K562 (cell line): ENCODE measurements at regions not wholly inside any gene's neighbourhood (a gene's known extent, or its start where the extent isn't known, plus 50 kb on each side); places are given as distances from the start of the nearest gene placed in this dataset.

Experiments used
- ATAC-seq: fragments of 200-7000 bp; cut with Tn5 transposase; 3 replicates; pipeline ENCODE4 v1.9.1; 2020; ENCODE audit warnings: moderate library complexity
- BruUV-seq: library from RNA; stranded (reverse); fragments of 400-500 nt; replicated peaks from 2 replicates; lab custom pipeline; 2021; lab: Mats Ljungman, UMichigan
- CTCF ChIA-PET: fragments of 300-600 bp; formaldehyde crosslinking; extraction: SDS; loops from one replicate; lab custom pipeline; 2021; ENCODE audit warnings: low intra/inter-chr PET ratio; lab: Yijun Ruan, JAX
- POLR2A ChIA-PET: fragments of 300-600, 350-650 bp; sonication (Branson Sonifier 250); formaldehyde crosslinking; extraction: SDS; loops from one replicate; lab custom pipeline; 2021; ENCODE audit warnings: antibody characterized with exemption, inconsistent platforms; lab: Yijun Ruan, JAX
- DNase-seq, 4 experiments: peaks; one replicate each; pipeline versions ENCODE4 v3.0.0 to v3.0.0-alpha.2; 2011 to 2018; ENCODE audit warnings: low spot score in 3 of 4, mixed read lengths in 3 of 4; ENCODE audit errors: extremely low read depth in 1 of 4
- FAIRE-seq: peaks from 2 replicates; lab custom pipeline; 2011; peaks lifted over from hg19 to GRCh38; lab: Jason Lieb, UNC
- H2AFZ ChIP-seq: 2 replicates; pipeline ENCODE4 v1.6.0; 2011; ENCODE audit warnings: low read depth, low read length, control low read depth, inconsistent platforms
- H3K27ac ChIP-seq: fragments of 200-600 bp; 3 replicates; pipeline ENCODE4 v1.8.0; 2011; ENCODE audit warnings: low read depth, mild to moderate bottlenecking, control low read depth, inconsistent platforms, low read length, moderate library complexity, mixed read lengths; ENCODE audit errors: extremely low read depth
- H3K27me3 ChIP-seq, 2 experiments: fragments of 300-600 bp in 1 of 2; 2 replicates in 1 of 2; 3 replicates in 1 of 2; pipeline versions ENCODE4 v1.6.0 to v1.8.0; 2011; ENCODE audit warnings: inconsistent platforms in 2 of 2, low read length in 2 of 2, mild to moderate bottlenecking in 1 of 2, mixed read lengths in 1 of 2, moderate library complexity in 1 of 2; ENCODE audit not compliant: control insufficient read depth in 2 of 2, insufficient read depth in 2 of 2
- H3K36me3 ChIP-seq: fragments of 300-600 bp; 3 replicates; pipeline ENCODE4 v1.8.0; 2011; ENCODE audit warnings: mild to moderate bottlenecking, low read length, inconsistent platforms; ENCODE audit not compliant: control insufficient read depth, insufficient read depth
- H3K4me1 ChIP-seq, 2 experiments: fragments of 200-600 bp in 1 of 2; replicated peaks in 1 of 2; 2 replicates in 1 of 2; 3 replicates in 1 of 2; pipeline versions ENCODE4 v1.5.1 to v1.8.0; 2011; ENCODE audit warnings: inconsistent platforms in 2 of 2, low read length in 2 of 2, mild to moderate bottlenecking in 1 of 2, mixed read lengths in 1 of 2, moderate library complexity in 1 of 2; ENCODE audit not compliant: control insufficient read depth in 2 of 2, insufficient read depth in 2 of 2
- H3K4me2 ChIP-seq: 2 replicates; pipeline ENCODE4 v1.6.1; 2011; ENCODE audit warnings: low read length, control low read depth, inconsistent platforms, mixed read lengths; ENCODE audit not compliant: insufficient read depth
- H3K4me3 ChIP-seq: fragments of 200-600 bp; sonication (generic), shearing (Covaris generic); 2 replicates; pipeline ENCODE4 v1.5.1; 2016; ENCODE audit warnings: control low read depth, inconsistent platforms
- H3K79me2 ChIP-seq: fragments of 200-600 bp; 3 replicates; pipeline ENCODE4 v1.8.0; 2011; ENCODE audit warnings: low read length, inconsistent platforms; ENCODE audit not compliant: control insufficient read depth, insufficient read depth
- H3K9ac ChIP-seq, 2 experiments: 2 replicates each; pipeline versions ENCODE4 v1.6.0 to v1.6.1; 2011; ENCODE audit warnings: low read depth in 2 of 2, low read length in 2 of 2, control low read depth in 1 of 2, inconsistent platforms in 1 of 2, mild to moderate bottlenecking in 1 of 2, mixed read lengths in 1 of 2; ENCODE audit not compliant: insufficient read depth in 1 of 2
- H3K9me1 ChIP-seq: one replicate; pipeline ENCODE4 v1.6.0; 2011; ENCODE audit warnings: inconsistent platforms, mild to moderate bottlenecking, low read length, moderate library complexity; ENCODE audit not compliant: control insufficient read depth, insufficient read depth
- H3K9me3 ChIP-seq: replicated peaks from 2 replicates; pipeline ENCODE4 v1.5.1; 2011; ENCODE audit warnings: low read depth, low read length, inconsistent platforms; ENCODE audit not compliant: control insufficient read depth, insufficient read depth
- H4K20me1 ChIP-seq: replicated peaks from 2 replicates; pipeline ENCODE4 v1.6.1; 2011; ENCODE audit warnings: low read length, inconsistent platforms, mixed read lengths; ENCODE audit not compliant: control insufficient read depth, insufficient read depth
- BCOR ChIP-seq: fragments of 450-650 bp; IDR thresholded peaks from 2 replicates; pipeline ENCODE4 v1.6.1; 2016
- FOS ChIP-seq: IDR thresholded peaks from 3 replicates; pipeline ENCODE4 v1.6.1; 2011; ENCODE audit not compliant: insufficient read length; ENCODE audit errors: extremely low read depth
- HEY1 ChIP-seq: fragments of 250-450 bp; sonication (Bioruptor Pico); IDR thresholded peaks from 2 replicates; pipeline ENCODE4 v1.5.0; 2020; ENCODE audit warnings: mild to moderate bottlenecking, moderate library complexity, borderline replicate concordance
- KDM5B ChIP-seq: fragments of 200-600 bp; sonication (generic); IDR thresholded peaks from 2 replicates; pipeline ENCODE4 v1.6.1; 2012; ENCODE audit warnings: low read depth, mild to moderate bottlenecking, moderate library complexity, low read length, control low read depth, inconsistent platforms; ENCODE audit not compliant: insufficient replicate concordance
- MECOM ChIP-seq: fragments of 250-450 bp; sonication (Bioruptor Pico); IDR thresholded peaks from 2 replicates; pipeline ENCODE4 v1.8.0; 2022; ENCODE audit warnings: inconsistent platforms
- MIER1 ChIP-seq: fragments of 450-650 bp; IDR thresholded peaks from 2 replicates; pipeline ENCODE4 v1.6.1; 2016; ENCODE audit warnings: antibody characterized with exemption, mild to moderate bottlenecking, low read depth
- ZBTB7A ChIP-seq: IDR thresholded peaks from 2 replicates; pipeline ENCODE4 v1.6.1; 2011; ENCODE audit warnings: low read depth, mild to moderate bottlenecking, low read length, moderate library complexity, borderline replicate concordance; ENCODE audit not compliant: control insufficient read depth
- ZNF436 ChIP-seq: fragments of 250-450, 450-650 bp; sonication (Bioruptor Pico); formaldehyde crosslinking; IDR thresholded peaks from 2 replicates; pipeline ENCODE4 v1.7.0; 2020; ENCODE audit warnings: mild to moderate bottlenecking
- ZNF778 ChIP-seq: fragments of 450-650 bp; formaldehyde crosslinking; IDR thresholded peaks from 2 replicates; pipeline ENCODE4 v1.4.0; 2020; ENCODE audit warnings: mild to moderate bottlenecking, moderate library complexity
- WGBS: fragments of 100-300 bp; shearing (Covaris generic); methylation state at CpG from one replicate; pipeline ENCODE4 v1.1.6; 2016; ENCODE audit warnings: low coverage, mixed read lengths; ENCODE audit not compliant: insufficient coverage; ENCODE audit errors: missing lambda C conversion rate; 5-methylcytosine and 5-hydroxymethylcytosine counted together
- in situ Hi-C: fragments of 300-500 bp; cut with MboI; formaldehyde crosslinking; loops from 4 replicates; pipeline ENCODE4 v1.15.0; 2018; ENCODE audit warnings: inconsistent platforms, mixed read lengths
- intact Hi-C: fragments of 100-400 bp; cut with micrococcal nuclease; formaldehyde crosslinking; loops from 2 replicates; pipeline ENCODE4 v1.14.2; 2022
- TF ChIP-seq, protein P1 (sequence below): fragments of 150-350 bp; conservative IDR thresholded peaks from 2 replicates; pipeline ENCODE4 v1.6.1; 2014; ENCODE audit warnings: low read length
- TF ChIP-seq, protein P2 (sequence below), 2 experiments: fragments of 450-650 bp; formaldehyde crosslinking in 1 of 2; IDR thresholded peaks; 2 replicates each; pipeline versions ENCODE4 v1.4.0 to v1.6.1; 2014 to 2020; ENCODE audit warnings: mild to moderate bottlenecking in 2 of 2, borderline replicate concordance in 1 of 2, low read depth in 1 of 2

DNA sequence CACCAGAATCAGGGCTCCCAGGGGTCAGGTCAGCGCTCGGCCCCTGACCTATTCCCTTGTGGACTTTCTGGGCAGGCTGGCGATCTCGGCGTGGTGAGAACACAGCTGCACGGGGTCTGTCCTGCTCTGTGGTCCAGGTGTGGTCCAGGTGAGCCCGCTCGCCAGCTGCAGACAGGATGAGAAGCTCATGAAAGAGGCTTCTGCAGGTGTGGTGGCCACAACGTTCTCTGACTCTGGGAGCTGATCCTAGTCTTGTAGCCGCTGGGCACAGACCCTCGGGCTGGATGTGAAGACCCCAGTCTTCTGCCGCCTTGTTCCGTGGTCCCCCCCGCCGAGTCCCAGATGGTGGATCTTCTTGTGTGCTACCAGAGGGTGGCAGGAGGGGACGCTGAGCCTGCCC lies 129.7 kb downstream of the RTP5 start:
- Histone ChIP-seq H3K27ac (no peak overlapping the region), H3K9me1 (no peaks in the 10 kb centered on the region), H3K36me3 (no peaks in the 10 kb centered on the region), H3K4me3 (no peak overlapping the region), H3K4me1 (peaks cover 0 to 7% of the 10 kb centered on the region in 2 experiments; a peak in 1 of 5 replicates), H3K9ac (no peak overlapping the region), H3K9me3 (no peaks in the 10 kb centered on the region), H4K20me1 (no peaks in the 10 kb centered on the region), H3K27me3 (peaks cover 19 to 69% of the 10 kb centered on the region in 2 experiments), H3K4me2 (no peak overlapping the region), H2AFZ (no peak overlapping the region), H3K79me2 (no peaks in the 10 kb centered on the region)
- ChIA-PET POLR2A (no interaction called here), CTCF (interaction anchor here (0.9 kb wide), 1 partner anchor 48 kb away, joined by 3 read pairs; no protein-coding TSS in a partner anchor)
- no TSS peak for BruUV-seq
- FAIRE-seq (no peak), DNase-seq (no peak), ATAC-seq (no peak)
- in situ Hi-C loops (no loop called here), intact Hi-C loops (no loop called here)
- WGBS = 5% methylated on average over 13 of the region's 16 CpGs
- no peak for TF ChIP-seq FOS
- TF ChIP-seq ZNF436 (CRISPR knock-in tag) = no peak
- TF ChIP-seq, protein P1, sequence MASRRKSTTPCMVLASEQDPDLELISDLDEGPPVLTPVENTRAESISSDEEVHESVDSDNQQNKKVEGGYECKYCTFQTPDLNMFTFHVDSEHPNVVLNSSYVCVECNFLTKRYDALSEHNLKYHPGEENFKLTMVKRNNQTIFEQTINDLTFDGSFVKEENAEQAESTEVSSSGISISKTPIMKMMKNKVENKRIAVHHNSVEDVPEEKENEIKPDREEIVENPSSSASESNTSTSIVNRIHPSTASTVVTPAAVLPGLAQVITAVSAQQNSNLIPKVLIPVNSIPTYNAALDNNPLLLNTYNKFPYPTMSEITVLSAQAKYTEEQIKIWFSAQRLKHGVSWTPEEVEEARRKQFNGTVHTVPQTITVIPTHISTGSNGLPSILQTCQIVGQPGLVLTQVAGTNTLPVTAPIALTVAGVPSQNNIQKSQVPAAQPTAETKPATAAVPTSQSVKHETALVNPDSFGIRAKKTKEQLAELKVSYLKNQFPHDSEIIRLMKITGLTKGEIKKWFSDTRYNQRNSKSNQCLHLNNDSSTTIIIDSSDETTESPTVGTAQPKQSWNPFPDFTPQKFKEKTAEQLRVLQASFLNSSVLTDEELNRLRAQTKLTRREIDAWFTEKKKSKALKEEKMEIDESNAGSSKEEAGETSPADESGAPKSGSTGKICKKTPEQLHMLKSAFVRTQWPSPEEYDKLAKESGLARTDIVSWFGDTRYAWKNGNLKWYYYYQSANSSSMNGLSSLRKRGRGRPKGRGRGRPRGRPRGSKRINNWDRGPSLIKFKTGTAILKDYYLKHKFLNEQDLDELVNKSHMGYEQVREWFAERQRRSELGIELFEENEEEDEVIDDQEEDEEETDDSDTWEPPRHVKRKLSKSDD = no peak
- TF ChIP-seq, protein P2, sequence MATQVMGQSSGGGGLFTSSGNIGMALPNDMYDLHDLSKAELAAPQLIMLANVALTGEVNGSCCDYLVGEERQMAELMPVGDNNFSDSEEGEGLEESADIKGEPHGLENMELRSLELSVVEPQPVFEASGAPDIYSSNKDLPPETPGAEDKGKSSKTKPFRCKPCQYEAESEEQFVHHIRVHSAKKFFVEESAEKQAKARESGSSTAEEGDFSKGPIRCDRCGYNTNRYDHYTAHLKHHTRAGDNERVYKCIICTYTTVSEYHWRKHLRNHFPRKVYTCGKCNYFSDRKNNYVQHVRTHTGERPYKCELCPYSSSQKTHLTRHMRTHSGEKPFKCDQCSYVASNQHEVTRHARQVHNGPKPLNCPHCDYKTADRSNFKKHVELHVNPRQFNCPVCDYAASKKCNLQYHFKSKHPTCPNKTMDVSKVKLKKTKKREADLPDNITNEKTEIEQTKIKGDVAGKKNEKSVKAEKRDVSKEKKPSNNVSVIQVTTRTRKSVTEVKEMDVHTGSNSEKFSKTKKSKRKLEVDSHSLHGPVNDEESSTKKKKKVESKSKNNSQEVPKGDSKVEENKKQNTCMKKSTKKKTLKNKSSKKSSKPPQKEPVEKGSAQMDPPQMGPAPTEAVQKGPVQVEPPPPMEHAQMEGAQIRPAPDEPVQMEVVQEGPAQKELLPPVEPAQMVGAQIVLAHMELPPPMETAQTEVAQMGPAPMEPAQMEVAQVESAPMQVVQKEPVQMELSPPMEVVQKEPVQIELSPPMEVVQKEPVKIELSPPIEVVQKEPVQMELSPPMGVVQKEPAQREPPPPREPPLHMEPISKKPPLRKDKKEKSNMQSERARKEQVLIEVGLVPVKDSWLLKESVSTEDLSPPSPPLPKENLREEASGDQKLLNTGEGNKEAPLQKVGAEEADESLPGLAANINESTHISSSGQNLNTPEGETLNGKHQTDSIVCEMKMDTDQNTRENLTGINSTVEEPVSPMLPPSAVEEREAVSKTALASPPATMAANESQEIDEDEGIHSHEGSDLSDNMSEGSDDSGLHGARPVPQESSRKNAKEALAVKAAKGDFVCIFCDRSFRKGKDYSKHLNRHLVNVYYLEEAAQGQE (IDR thresholded peaks at IDR 0.05; ENCODE audit: borderline replicate concordance) = no peak
- TF ChIP-seq, protein P2 (CRISPR knock-in tag; IDR thresholded peaks at IDR 0.05; ENCODE audit: low read depth) = no peak
- TF ChIP-seq BCOR = no peak
- TF ChIP-seq ZNF778 = no peak
- no peak for TF ChIP-seq MIER1
- no peak for TF ChIP-seq MECOM (CRISPR knock-in tag)
- TF ChIP-seq KDM5B = no peak
- no peak for TF ChIP-seq HEY1
- TF ChIP-seq ZBTB7A = no peak
